Limb (tissue), 2 donors: ENCODE measurements at regions not wholly inside any gene's neighbourhood (a gene's known extent, or its start where the extent isn't known, plus 50 kb on each side); places are given as distances from the start of the nearest gene placed in this dataset.
"Not testable (repeated sequence)": the region's sequence is repeated elsewhere in the genome, so short reads cannot be mapped to it uniquely, and the experiment has no call there.

Experiments used
- DNase-seq, 2 donors: peaks; one replicate each; pipeline ENCODE4 v3.0.0-alpha.2; 2016; ENCODE audit errors: extremely low spot score in 2 of 2

DNA sequence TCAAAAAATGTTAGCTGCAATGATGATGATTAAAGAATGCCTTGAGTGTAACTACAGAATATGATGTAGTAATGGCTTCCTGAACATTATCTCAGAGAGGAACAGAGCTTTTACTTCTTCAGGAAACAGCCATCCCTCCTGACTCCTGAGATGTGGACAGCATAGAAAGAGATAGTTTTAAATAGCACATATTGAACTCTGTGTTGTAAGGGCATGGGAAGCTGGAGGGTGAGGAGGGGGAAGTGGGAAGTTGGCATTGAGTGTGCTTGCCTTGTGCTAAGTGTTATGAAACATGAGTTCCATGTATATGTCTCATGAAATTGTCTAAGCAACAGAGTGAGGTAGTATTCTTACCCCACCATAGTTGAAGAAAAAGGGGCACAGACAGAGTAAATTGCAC, 161.5 kb upstream of the SLC28A3 start:
- no peak for DNase-seq

DNA sequence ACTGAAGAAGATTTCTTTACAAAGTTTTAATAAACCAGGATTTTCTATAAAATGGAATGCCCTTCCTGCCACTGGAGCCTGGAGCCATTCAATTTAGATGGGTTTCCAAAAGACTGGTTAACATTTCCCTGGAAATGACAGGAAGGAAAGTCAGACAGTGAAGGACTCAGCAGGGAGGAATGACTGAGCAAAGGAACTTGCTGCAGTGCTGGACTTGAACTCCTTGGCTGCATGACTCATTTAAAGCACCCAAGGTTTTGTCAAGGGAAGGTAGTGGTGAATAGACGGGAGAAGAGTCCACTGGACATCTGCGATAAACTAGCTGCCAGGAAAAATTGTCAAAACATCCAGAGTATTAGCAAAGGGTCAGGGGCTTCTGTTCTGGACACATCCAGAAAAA, 163.8 kb upstream of the SLC28A3 start:
- DNase-seq: no peak

DNA sequence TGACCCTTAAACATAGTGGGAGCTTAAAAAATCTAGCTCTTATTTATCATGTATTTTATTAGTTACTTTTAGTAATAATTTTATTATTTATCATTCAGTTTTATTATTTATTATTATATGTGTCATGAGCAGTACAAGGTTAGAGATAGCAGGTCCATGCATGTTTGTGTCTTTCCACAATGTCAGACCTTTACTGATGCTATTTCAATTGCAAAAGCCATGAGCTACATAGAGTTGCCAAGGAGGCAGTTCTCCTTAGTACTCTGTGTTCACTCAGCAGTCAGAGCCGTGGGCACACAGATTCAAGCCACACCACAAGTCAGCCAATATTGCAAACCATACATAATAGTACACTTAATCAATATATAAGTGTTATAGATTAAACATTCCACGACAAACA, 157.9 kb upstream of the NTRK2 start:
- no peak for DNase-seq

DNA sequence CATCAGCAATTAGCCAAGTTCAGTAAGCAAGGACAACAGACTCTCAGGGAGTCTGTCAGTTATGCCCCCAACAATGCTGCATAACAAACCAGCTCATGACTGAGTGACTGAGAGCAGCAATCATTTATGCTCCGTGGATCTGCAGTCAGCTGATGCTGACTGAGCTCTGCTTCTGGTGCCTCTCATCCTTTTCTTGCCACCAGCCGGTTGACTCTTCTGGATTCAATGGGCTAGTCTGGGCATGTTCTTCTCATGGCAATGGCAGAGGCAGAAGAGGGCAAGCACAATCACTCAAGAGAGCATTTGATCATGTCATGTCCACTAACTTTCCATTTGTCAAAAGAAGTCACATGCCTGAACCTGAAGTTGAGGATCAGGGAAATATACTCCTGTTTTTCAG, 157.0 kb upstream of the NTRK2 start:
- DNase-seq: no peak

DNA sequence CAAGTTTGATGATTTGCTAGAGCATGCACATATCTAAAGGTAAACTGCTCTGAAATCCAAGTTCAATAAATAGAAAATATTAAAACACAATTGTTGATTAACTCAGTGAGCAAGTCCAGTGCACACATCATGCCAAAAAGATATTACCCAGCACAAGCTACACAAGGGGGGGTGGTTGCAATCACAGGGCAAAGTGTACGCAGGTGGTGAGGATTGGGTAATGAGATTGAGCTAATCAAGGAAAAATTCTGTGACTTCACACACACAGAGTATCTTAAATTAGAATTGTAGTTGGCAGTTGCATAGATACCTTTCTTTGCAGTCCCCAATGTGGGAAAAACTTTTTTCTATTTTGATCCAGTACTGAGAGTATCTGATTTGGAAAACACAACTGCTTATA, 156.1 kb upstream of the NTRK2 start:
- DNase-seq: no peak

DNA sequence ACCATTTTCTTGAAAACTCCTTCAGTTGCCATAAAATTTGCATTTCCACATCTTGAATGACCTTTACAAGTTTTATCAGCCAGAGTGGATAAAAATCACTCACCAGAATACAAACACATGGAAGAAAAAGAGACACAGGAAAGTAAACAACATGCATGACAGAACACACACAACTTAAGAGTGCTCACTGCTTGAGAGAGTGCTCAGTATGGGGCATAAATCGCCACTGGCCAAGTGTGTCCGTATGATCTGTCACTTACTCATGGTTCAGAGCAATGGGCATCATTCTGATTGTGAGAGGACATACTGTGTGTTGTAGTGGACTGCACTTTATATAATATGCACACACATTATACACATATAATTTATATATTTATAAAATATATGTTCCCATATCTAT, 155.6 kb upstream of the NTRK2 start:
- no peak for DNase-seq

DNA sequence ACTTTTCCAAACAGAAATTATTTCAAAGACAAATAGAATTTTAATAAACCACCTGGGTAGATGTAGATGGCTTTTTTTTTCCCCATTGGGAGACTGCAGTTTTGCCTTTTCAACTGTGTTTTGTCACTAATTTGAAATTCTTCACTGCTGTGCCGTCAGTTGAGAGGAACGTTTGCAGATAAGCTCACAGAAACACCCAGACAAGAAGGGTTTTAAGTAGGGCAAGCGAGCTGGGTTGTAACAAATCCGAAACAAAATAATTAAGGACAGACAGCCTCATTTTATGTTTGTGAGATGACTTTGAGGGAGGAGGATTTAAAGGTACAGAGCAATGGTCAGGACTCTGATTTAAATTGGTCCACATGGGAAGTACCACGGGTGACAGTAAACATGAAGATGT, 155.1 kb upstream of the NTRK2 start:
- no peak for DNase-seq

DNA sequence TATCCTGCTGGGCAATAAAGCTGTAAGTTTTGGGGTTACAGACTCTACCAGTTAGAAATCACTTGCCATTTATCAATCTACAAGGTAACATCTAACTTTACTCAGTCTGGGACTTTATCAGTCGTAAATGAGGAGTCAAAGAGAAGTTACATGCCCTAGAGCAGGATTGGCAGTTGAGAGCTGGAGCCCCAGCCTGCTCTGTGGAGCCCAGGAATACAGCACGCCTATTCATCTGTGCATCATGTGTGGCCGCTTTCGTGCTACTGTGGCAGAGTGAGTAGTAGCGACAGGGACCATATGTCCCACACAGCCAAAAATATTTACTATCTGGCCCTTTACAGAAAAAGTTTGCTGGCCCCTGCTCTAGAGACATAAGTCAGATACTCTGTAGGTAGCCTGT, 152.5 kb upstream of the NTRK2 start:
- DNase-seq: no peak

DNA sequence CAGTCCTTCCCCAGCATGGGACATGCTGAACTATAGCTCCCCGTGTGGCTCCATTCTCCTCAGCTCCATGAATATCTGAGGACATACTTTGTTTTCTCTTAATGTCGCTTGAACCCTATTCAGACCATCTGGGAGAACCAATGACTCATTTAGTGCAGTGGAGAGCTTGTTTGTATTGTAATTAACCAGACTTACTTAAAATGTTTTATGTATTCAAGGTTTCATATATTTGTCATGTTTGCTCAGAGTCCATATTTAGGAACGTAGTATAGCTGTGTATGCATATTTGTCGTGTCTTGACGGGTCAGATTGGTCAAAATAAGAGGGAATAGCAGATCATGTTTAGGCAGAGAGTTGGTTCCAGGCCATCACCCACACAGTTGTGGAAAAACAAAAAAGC, 150.1 kb upstream of the NTRK2 start:
- no peak for DNase-seq

DNA sequence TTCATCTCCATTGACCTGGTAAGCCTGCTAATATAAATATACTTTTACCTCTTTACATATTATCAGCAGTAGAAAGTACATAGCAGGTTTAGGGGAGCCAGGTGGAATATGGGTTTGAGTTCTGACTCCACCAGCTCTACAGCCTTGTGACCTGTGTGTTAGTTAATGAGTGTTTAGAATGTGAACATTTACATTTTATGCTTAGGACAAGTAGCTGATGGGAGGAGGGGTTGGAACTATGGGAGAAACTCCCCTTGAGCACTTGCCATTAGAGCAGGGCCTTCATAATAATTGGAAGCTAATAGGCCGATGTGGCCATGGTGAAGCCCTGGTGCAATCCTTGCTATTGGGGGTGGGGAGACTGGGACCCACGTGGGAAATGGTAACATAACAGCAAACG, 148.3 kb upstream of the NTRK2 start:
- no peak for DNase-seq

DNA sequence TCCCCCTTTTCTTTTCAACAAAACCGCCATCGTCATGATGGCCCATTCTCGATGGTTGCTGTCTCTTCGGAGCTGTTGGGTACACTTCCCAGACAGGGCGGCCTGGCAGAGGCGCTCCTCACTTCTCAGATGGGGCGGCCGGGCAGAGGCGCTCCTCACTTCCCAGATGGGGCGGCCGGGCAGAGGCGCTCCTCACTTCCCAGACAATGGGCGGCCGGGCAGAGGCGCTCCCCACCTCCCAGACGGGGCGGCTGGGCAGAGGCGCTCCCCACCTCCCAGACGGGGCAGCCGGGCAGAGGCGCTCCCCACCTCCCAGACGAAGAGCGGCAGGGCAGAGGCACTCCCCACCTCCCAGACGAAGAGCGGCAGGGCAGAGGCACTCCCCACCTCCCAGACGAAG, 143.3 kb upstream of the NTRK2 start:
- not testable (repeated sequence) for DNase-seq

DNA sequence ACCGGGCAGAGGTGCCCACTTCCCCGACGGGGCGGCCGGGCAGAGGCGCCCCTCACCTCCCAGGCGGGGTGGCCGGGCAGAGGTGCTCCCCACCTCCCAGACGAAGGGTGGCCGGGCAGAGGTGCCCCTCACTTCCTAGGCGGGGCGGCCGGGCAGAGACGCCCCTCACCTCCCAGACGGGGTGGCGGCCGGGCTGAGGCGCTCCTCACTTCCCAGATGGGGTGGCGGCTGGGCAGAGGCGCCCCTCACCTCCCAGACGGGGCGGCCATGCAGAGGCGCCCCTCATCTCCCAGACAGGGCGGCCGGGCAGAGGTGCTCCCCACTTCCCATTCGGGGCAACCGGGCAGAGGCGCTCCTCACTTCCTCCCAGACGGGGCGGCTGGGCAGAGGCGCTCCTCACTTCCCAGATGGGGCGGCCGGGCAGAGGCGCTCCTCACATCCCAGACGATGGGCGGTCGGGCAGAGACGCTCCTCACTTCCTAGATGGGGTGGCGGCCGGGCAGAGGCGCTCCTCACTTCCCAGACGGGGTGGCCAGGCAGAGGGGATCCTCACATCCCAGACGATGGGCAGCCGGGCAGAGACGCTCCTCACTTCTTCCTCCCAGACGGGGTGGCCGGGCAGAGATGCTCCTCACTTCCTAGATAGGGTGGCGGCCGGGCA, 142.3 kb upstream of the NTRK2 start:
- not testable (repeated sequence) for DNase-seq

DNA sequence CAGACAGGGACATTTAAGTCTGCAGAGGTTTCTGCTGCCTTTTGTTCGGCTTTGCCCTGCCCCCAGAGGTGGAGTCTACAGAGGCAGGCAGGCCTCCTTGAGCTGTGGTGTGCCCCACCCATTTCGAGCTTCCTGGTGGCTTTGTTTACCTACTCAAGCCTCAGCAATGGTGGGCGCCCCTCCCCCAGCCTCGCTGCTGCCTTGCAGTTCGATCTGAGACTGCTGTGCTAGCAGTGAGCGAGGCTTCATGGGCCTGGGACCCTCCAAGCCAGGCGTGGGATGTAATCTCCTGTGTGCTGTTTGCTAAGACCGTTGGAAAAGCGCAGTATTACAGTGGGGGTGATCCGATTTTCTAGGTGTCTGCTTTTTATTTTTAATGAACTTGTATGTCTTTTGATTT, 133.6 kb upstream of the NTRK2 start:
- DNase-seq: not testable (repeated sequence)

DNA sequence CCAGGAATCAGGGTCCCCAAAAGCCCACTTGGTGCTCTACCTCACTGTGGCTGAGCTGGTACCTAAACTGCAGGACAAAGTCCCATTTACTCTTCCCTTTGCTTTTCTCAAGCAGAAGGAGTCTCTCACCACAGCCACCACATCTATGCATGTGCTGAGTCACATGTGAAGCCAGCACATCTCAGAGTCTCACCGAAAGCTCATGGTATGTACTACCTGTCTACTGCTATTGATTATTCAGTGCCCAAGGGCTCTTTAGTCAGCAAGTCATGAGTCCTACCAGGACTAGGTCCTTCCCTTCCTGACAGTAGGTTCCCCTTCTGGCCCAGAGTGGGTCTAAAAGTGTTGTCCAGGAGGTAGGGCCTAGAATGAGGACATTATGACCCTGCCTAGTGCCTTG, 130.7 kb upstream of the NTRK2 start:
- DNase-seq: no peak

DNA sequence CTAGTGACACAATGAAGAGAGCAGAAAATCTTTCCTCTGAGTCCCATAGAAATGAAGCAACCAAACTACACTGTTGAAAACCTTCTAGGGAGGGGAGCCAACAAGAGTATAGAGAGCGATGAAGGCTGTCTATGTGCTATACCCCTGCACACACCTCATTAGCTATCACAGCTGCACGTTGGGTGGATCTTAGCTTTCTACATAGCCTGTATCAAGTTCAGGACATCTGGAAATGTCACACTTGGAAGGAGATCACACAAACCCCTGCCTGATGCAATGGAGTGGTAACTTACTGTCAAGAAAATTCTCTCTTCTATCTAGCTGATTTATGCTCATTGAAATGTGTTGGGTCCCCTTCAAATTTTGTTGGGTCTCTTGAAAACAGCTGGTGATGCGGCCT, 127.0 kb upstream of the NTRK2 start:
- no peak for DNase-seq

DNA sequence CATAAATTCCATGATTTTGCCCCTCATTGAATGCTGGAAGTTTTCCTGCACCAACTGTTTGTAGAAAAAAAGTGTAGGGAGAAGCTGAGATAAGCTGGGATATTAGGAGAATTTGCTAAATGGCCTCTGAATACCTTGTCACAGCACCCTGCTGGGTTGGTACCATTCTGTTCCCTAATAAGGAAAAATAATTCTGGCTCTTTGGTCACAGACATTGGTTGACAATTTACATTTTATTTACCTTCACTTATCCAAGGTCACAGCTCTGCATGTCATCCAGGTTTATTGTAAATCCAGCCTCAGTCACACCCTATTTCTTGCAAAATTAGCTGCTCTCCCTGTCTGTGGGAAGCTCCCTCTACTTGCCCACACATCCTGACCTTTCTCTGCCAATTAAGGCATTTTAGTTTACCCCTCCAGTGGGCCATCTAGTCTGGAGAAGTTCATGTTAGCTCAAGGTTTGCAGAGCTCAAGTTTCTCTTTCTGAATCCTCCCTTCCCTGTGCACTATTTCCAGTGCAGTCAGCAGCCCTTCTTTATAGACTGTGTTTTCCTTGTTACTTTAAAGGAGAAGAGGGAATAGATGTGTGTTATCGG, 115.4 kb upstream of the NTRK2 start:
- DNase-seq: no peak

DNA sequence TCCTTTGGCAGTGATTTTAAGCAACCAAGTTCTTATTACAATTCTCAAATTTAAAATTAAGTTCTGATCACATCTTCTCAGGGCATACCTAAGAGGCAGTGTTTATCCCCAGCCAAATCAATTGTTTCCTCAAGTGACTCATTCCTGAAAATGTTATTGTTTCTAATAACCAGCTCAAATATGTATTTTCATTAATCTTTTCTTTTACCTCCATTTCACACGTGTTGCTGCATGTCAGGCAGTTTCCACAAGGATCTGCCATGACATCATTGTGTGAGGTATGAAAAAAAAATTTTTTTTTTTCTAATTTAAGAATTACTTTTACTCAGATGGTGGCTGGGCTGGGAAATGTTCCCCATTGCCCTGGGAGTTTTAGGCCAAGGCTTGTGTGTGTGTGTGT, 113.0 kb upstream of the NTRK2 start:
- DNase-seq: no peak

DNA sequence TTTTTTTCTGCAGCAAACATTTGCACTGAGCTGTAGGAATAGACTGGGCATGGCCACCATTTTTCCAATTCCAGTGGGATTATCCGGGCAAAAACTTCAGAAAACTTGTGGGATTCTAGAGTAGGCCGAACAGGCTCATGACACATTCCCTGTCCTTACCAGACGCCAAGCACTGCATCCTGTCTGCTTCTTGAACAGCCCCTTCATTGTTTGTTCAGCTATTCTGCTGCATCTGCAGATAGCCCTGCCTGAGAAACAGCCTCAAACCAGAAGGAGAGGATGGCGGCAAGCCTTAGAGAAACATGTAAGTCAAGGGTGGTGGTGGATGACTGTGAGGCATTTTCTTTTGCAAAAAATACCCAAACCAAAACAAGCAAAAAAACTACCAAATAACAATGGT, 111.8 kb upstream of the NTRK2 start:
- DNase-seq: no peak

DNA sequence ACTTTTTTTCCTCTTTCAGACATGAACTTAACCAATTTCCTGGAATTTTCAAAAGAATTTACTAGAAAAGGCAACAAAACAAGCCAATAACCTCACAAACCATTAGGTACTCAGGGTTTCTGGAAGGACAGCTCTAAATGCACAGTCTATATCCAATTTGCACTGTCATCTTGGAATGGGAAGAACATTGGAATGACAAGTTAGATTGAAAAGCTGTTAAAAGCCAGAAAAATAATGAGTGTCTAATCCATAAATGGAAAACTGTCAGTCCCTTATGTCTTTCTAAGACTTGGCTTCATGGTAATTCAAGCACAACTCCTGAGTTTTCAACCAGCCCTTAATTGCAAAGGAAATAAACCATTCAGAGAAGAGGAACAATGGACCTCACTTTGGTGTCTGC, 105.8 kb upstream of the NTRK2 start:
- no peak for DNase-seq

DNA sequence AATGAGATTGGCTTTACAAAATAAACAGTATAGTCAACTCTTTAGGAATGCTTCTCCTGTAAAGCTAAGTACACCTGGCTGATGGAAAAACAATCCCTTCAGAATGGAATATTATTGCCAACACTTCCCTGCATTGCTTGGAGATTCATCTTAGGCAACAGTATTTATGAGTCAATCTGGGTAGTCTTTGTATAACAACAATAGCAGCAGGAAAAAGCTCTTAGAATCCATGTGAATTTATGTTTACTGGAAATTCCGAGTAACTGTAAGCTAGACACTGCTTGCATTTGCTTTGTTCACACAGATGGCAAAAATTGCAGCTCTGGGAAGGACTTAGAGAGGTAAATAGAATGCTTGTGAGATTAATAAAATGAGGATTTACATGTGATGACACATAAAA, 101.7 kb upstream of the NTRK2 start:
- no peak for DNase-seq

DNA sequence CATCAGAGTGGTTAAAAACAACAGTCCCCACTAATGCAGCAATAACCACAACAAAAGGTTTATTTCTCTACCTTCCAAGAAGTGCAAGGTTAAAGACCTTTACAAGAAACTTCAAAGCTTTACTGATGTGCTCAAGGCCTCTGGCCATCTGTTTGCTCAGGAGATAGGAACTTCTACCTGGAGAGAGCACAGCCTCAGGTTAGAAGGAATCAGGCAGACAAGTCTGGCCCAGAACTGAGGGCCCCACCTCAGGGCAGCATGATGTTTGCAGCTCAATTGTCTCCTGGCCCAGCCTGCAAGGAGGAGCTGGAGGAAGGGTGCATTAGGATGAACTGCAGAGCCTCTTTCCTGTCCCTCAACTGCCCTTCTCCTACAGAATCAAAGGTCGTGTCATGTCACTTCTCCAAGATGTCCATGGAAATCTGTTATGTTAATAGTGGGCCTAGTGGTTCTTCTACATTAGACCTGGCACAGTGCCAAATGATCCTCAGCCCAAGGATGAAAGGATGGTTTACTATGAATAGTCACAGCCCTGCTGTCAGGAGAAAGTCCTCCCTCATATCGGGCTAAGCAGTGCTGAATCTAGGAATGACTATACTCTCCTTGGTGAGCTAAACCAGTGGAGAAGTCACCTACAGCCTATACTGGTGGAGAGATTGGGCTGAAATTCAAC, 98.9 kb upstream of the NTRK2 start:
- DNase-seq: no peak

DNA sequence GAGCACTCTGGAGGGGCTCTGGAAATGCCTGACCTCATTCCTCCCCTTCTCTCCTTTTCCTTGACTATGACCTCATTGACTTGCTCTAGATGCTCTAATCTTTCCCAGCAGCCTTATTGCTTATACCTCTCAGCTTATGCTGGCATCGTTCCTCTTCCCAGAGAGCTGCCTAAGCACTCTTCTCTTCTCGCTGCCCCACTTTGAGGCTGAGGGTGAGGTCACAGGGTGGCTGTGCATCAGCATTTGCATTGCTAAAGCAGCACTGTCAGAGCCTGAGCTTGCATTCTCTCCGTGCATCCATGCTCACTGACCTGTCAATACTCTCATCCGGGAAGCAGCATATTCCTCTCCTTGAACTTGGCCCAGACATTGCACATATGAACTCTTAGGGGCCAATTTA, 96.4 kb upstream of the NTRK2 start:
- DNase-seq: no peak

DNA sequence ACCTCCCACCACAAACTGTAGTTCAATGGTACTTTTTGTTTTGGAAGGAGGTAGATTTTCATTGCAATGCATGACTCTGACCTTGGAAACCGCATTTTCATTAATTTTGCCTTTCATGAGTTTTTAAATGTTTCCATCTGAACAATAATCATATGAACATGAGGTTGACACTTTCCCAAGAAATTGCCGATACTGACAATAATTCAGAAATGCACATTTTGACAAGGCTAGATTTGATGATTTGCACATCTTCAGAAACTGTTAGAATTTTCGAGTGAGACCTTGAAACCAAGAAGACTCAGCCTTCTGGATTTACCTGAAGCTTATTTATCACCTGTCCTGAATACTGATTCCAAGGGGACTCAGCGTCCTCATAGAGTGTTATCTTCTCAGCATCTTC, 93.8 kb upstream of the NTRK2 start:
- no peak for DNase-seq
